IMR-90 (cell line): ENCODE measurements at regions not wholly inside any gene's neighbourhood (a gene's known extent, or its start where the extent isn't known, plus 50 kb on each side); places are given as distances from the start of the nearest gene placed in this dataset.

Experiments used
- CTCF ChIP-seq: conservative IDR thresholded peaks from 2 replicates; pipeline ENCODE4 v1.5.1; 2012; ENCODE audit warnings: mild to moderate bottlenecking, low read depth, low read length, improper control_type of control experiment
- FOS ChIP-seq: fragments of 150-350 bp; IDR thresholded peaks from 2 replicates; pipeline ENCODE4 v1.6.1; 2016; ENCODE audit warnings: low read depth, low read length

DNA sequence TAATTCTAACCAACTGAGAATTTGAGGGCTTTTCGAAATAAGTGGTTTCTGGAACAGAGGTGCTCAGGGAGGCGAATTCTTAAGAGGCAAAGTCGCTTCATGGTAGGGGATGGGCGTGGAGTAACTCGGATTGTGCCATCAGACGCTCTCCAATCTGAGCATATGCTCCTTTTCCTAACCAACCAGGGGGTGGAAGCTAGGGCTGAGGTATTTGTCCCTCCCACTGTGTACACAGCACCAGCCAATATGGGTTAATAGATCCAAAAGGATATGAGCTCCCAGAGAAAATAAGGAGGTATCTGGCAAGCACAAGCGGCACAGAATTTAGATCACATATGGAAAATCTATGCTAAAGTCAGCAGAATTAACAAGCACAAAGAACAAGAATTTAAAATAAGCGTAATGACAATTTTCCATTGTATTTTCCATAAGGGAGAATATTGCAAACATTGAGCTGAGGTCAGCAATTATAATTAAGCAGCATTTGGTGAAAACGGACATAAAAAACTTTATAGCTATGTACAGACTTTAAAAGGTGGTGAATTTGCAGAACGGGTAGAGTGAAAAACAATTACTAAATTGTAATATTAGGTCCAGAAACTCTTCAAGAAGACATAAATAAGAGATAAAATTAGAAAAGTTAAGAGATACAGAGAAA is 55.0 kb upstream of the PHACTR1 start:
- no peak for TF ChIP-seq CTCF
- TF ChIP-seq FOS = no peak
